SK-N-SH (cell line): ENCODE measurements at regions not wholly inside any gene's neighbourhood (a gene's known extent, or its start where the extent isn't known, plus 50 kb on each side); places are given as distances from the start of the nearest gene placed in this dataset.

Source experiments
- CTCF ChIA-PET: fragments of 300-600, 350-600 bp; formaldehyde crosslinking; extraction: SDS; loops from one replicate; lab custom pipeline; 2021; lab: Yijun Ruan, JAX
- POLR2A ChIA-PET: fragments of 350-600 bp; sonication (Branson Sonifier 250); formaldehyde crosslinking; extraction: SDS; loops from one replicate; lab custom pipeline; 2020; ENCODE audit warnings: antibody characterized with exemption, inconsistent platforms; lab: Yijun Ruan, JAX
- DNase-seq: peaks from one replicate; pipeline ENCODE4 v3.0.0; 2012
- H2AFZ ChIP-seq: fragments of 200-600 bp; sonication (generic); 2 replicates; pipeline ENCODE4 v1.8.1; 2016; ENCODE audit warnings: antibody characterized with exemption, mild to moderate bottlenecking, low read depth
- H3F3A ChIP-seq: fragments of 200-600 bp; sonication (generic); replicated peaks from 2 replicates; pipeline ENCODE3; 2016; ENCODE audit warnings: antibody characterized with exemption, mild to moderate bottlenecking; ENCODE audit not compliant: insufficient read depth
- H3K27ac ChIP-seq, 2 experiments: fragments of 200-500 bp in 1 of 2; fragments of 200-600 bp in 1 of 2; sonication (Bioruptor generic) in 1 of 2; sonication (generic), shearing (Covaris generic) in 1 of 2; 2 replicates each; pipeline versions ENCODE4 v1.5.1 to v1.6.1; 2014 to 2016; ENCODE audit warnings: low read depth in 2 of 2, inconsistent platforms in 1 of 2, low read length in 1 of 2, mild to moderate bottlenecking in 1 of 2, mixed read lengths in 1 of 2
- H3K27me3 ChIP-seq: fragments of 200-600 bp; sonication (generic), shearing (Covaris generic); 2 replicates; pipeline ENCODE4 v1.6.1; 2016; ENCODE audit warnings: mixed run types; ENCODE audit not compliant: insufficient read depth
- H3K36me3 ChIP-seq, 2 experiments: fragments of 200-500 bp in 1 of 2; fragments of 200-600 bp in 1 of 2; sonication (Bioruptor generic) in 1 of 2; sonication (generic) in 1 of 2; replicated peaks in 1 of 2; 2 replicates each; pipeline versions ENCODE3 to v1.5.1; 2014 to 2016; ENCODE audit warnings: low read length in 1 of 2, mild to moderate bottlenecking in 1 of 2; ENCODE audit not compliant: insufficient read depth in 2 of 2, control insufficient read depth in 1 of 2
- H3K4me1 ChIP-seq, 2 experiments: fragments of 200-500 bp in 1 of 2; fragments of 200-600 bp in 1 of 2; sonication (Bioruptor generic) in 1 of 2; sonication (generic), shearing (Covaris generic) in 1 of 2; 2 replicates each; pipeline versions ENCODE4 v1.5.1 to v1.6.1; 2014 to 2016; ENCODE audit warnings: low read depth in 1 of 2, low read length in 1 of 2, mixed run types in 1 of 2; ENCODE audit not compliant: insufficient read depth in 2 of 2, control insufficient read depth in 1 of 2
- H3K4me2 ChIP-seq: fragments of 200-600 bp; sonication (generic), shearing (Covaris generic); 2 replicates; pipeline ENCODE4 v1.6.1; 2017; ENCODE audit warnings: mixed run types
- H3K4me3 ChIP-seq, 2 experiments: fragments of 200-500 bp in 1 of 2; fragments of 200-600 bp in 1 of 2; sonication (Bioruptor generic) in 1 of 2; sonication (generic), shearing (Covaris generic) in 1 of 2; 2 replicates each; pipeline versions ENCODE4 v1.5.1 to v1.8.1; 2014 to 2016; ENCODE audit warnings: low read depth in 2 of 2, inconsistent platforms in 1 of 2, low read length in 1 of 2, mild to moderate bottlenecking in 1 of 2, mixed read lengths in 1 of 2, moderate library complexity in 1 of 2
- H3K79me2 ChIP-seq: fragments of 200-600 bp; sonication (generic); 2 replicates; pipeline ENCODE4 v1.8.1; 2017; ENCODE audit warnings: mild to moderate bottlenecking; ENCODE audit not compliant: insufficient read depth
- H3K9ac ChIP-seq: fragments of 200-600 bp; sonication (generic); 2 replicates; pipeline ENCODE4 v1.6.1; 2017; ENCODE audit warnings: mixed run types
- H3K9me2 ChIP-seq: fragments of 200-600 bp; sonication (generic); 2 replicates; pipeline ENCODE4 v1.6.1; 2017; ENCODE audit warnings: mixed run types
- H3K9me3 ChIP-seq: fragments of 200-600 bp; sonication (generic); 2 replicates; pipeline ENCODE4 v1.6.1; 2017; ENCODE audit warnings: mixed run types, mild to moderate bottlenecking, moderate library complexity
- H4K20me1 ChIP-seq: fragments of 200-600 bp; sonication (generic); 2 replicates; pipeline ENCODE4 v1.6.1; 2017; ENCODE audit warnings: mild to moderate bottlenecking, mixed run types; ENCODE audit not compliant: insufficient read depth
- ELF1 ChIP-seq: IDR thresholded peaks from 2 replicates; pipeline ENCODE4 v1.4.0; 2012
- EZH2phosphoT487 ChIP-seq: fragments of 200-600 bp; sonication (generic); IDR thresholded peaks from 2 replicates; pipeline ENCODE4 v1.6.1; 2017; ENCODE audit warnings: low read depth, mixed run types, mild to moderate bottlenecking, antibody characterized with exemption, moderate library complexity, borderline replicate concordance
- FOXJ3 ChIP-seq: sonication (generic); formaldehyde crosslinking; IDR thresholded peaks from 2 replicates; pipeline ENCODE4 v1.5.1; 2020; ENCODE audit warnings: mild to moderate bottlenecking, missing genetic modification reagents
- FOXM1 ChIP-seq: IDR thresholded peaks from 2 replicates; pipeline ENCODE4 v1.4.0; 2012; ENCODE audit warnings: low read depth, mild to moderate bottlenecking
- GABPA ChIP-seq: IDR thresholded peaks from 2 replicates; pipeline ENCODE4 v1.4.0; 2012; ENCODE audit warnings: low read depth, mild to moderate bottlenecking
- IRF3 ChIP-seq: fragments of 150-350 bp; IDR thresholded peaks from 2 replicates; pipeline ENCODE4 v1.6.1; 2016; ENCODE audit warnings: mild to moderate bottlenecking, low read depth, low read length
- JUND ChIP-seq: IDR thresholded peaks from 2 replicates; pipeline ENCODE4 v1.4.0; 2012
- MAX ChIP-seq: IDR thresholded peaks from 2 replicates; pipeline ENCODE4 v1.4.0; 2012; ENCODE audit warnings: low read depth
- NRF1 ChIP-seq: IDR thresholded peaks from 2 replicates; pipeline ENCODE4 v1.6.1; 2012; ENCODE audit warnings: low read depth, mild to moderate bottlenecking, low read length
- PBX3 ChIP-seq: IDR thresholded peaks from 2 replicates; pipeline ENCODE4; 2012
- RCOR1 ChIP-seq: fragments of 150-350 bp; IDR thresholded peaks from 2 replicates; pipeline ENCODE4 v1.6.1; 2017; ENCODE audit warnings: antibody characterized with exemption, low read length
- SIN3A ChIP-seq: IDR thresholded peaks from 2 replicates; pipeline ENCODE4 v1.6.1; 2012; ENCODE audit warnings: low read depth, mild to moderate bottlenecking, low read length, moderate library complexity, borderline replicate concordance
- SMC3 ChIP-seq: IDR thresholded peaks from 2 replicates; pipeline ENCODE4 v1.6.1; 2012; ENCODE audit warnings: low read depth, low read length, improper control_type of control experiment
- TCF12 ChIP-seq: IDR thresholded peaks from 2 replicates; pipeline ENCODE4 v1.4.0; 2012
- USF1 ChIP-seq: IDR thresholded peaks from 2 replicates; pipeline ENCODE4 v1.4.0; 2012; ENCODE audit warnings: low read depth, borderline replicate concordance
- USF2 ChIP-seq: fragments of 150-350 bp; IDR thresholded peaks from 2 replicates; pipeline ENCODE4 v1.6.1; 2017; ENCODE audit warnings: antibody characterized with exemption, low read length, low read depth, borderline replicate concordance
- ZBTB33 ChIP-seq: IDR thresholded peaks from 2 replicates; pipeline ENCODE4 v1.4.0; 2012; ENCODE audit warnings: low read depth, borderline replicate concordance
- WGBS: methylation state at CpG from one replicate; pipeline ENCODE4 v1.1.6; 2017; ENCODE audit warnings: low lambda C conversion rate; 5-methylcytosine and 5-hydroxymethylcytosine counted together

DNA sequence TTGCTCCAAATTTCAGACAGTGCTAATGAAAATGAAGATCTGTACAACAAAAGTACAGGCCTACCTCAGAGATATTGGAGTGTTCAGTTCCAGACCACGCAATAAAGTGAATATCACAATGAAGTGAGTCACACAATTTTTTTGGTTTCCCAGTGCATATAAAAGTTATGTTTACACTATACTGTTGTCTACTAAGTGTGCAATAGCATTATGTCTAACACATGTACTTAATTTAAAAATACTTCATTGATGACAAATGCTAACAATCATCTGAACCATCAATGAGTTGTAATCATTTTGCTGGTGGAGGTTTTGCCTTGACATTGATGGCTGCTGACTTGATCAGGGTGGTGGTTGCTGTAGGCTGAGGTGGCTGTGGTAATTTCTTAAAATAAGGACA, 60.6 kb upstream of the E2F8 start:
- no peak for TF ChIP-seq SIN3A
- no peak for TF ChIP-seq ZBTB33
- no peak for TF ChIP-seq GABPA
- no peak for TF ChIP-seq ELF1
- TF ChIP-seq NRF1: no peak
- no peak for TF ChIP-seq USF2
- TF ChIP-seq JUND: no peak
- TF ChIP-seq EZH2phosphoT487: no peak
- no peak for TF ChIP-seq USF1
- no peak for TF ChIP-seq RCOR1
- TF ChIP-seq FOXM1: no peak
- no peak for TF ChIP-seq IRF3
- no peak for TF ChIP-seq SMC3
- no peak for TF ChIP-seq MAX
- no peak for TF ChIP-seq FOXJ3 (CRISPR knock-in tag)
- TF ChIP-seq PBX3: no peak
- no peak for TF ChIP-seq TCF12
- TF ChIP-seq, all 33 proteins: peak for 0
- Histone ChIP-seq H3K36me3 (no peaks in the 10 kb centered on the region), H3K27ac (no peak overlapping the region), H3K4me2 (no peak overlapping the region), H3K4me1 (no peaks in the 10 kb centered on the region; a peak in 1 of 4 replicates), H3F3A (no peaks in the 10 kb centered on the region), H3K79me2 (no peaks in the 10 kb centered on the region), H3K27me3 (peaks cover 9% of the 10 kb centered on the region; the same call in 1 of the 2 replicates), H3K9me2 (no peaks in the 10 kb centered on the region), H3K9me3 (no peaks in the 10 kb centered on the region), H3K4me3 (no peak overlapping the region), H4K20me1 (no peaks in the 10 kb centered on the region), H2AFZ (no peak overlapping the region), H3K9ac (no peak overlapping the region)
- CTCF ChIA-PET: interaction anchor here (2.1 kb wide), 1 partner anchor 9 kb away, joined by 8 read pairs; no protein-coding TSS in a partner anchor
- DNase-seq: no peak
- POLR2A ChIA-PET: no interaction called here
- 62% methylated on average over 1 of the region's 1 CpG for WGBS
